ENCODE measurements at regions not wholly inside any gene's neighbourhood (a gene's known extent, or its start where the extent isn't known, plus 50 kb on each side); places are given as distances from the start of the nearest gene placed in this dataset.

- TF ChIP-seq CTCF (conservative IDR thresholded peaks at IDR 0.05) (no peak), EZH2 (IDR thresholded peaks at IDR 0.05; ENCODE audit: low read depth) (no peak)
These were observed 130.9 kb upstream of the PODXL start for GRCh38 chr7:131687296-131687695.
